Epithelial cell of proximal tubule (primary cell): ENCODE measurements at regions not wholly inside any gene's neighbourhood (a gene's known extent, or its start where the extent isn't known, plus 50 kb on each side); places are given as distances from the start of the nearest gene placed in this dataset.

Experiments
- DNase-seq: peaks from one replicate; pipeline ENCODE4 v3.0.0-alpha.2; 2011; ENCODE audit warnings: low read depth
- H3K4me3 ChIP-seq: 2 replicates; pipeline ENCODE4 v1.5.1; 2011; ENCODE audit warnings: low read depth, mild to moderate bottlenecking, low read length
- CTCF ChIP-seq: conservative IDR thresholded peaks from 2 replicates; pipeline ENCODE4 v1.5.1; 2012; ENCODE audit warnings: low read depth, mild to moderate bottlenecking, low read length

GRCh38 chr12:66884091-66884490 is 205.2 kb upstream of the GRIP1 start:
- H3K4me3 ChIP-seq: no peak overlapping the region
- DNase-seq: no peak
- TF ChIP-seq CTCF: no peak

GRCh38 chr12:66885115-66885875 is 206.4 kb upstream of the GRIP1 start:
- TF ChIP-seq CTCF: no peak
- no peak overlapping the region for H3K4me3 ChIP-seq
- DNase-seq: no peak

GRCh38 chr12:66896797-66897196 is 217.9 kb upstream of the GRIP1 start:
- no peak for DNase-seq
- TF ChIP-seq CTCF: no peak
- H3K4me3 ChIP-seq: no peak overlapping the region

- no peak overlapping the region for H3K4me3 ChIP-seq
- TF ChIP-seq CTCF: no peak
- DNase-seq: no peak
These were observed 220.0 kb upstream of the GRIP1 start for GRCh38 chr12:66898700-66899469.

- H3K4me3 ChIP-seq: no peak overlapping the region
- DNase-seq: no peak
- TF ChIP-seq CTCF: no peak
These were observed 220.7 kb upstream of the GRIP1 start for GRCh38 chr12:66899588-66899987.

GRCh38 chr12:66900616-66901015 is 221.7 kb upstream of the GRIP1 start:
- no peak for TF ChIP-seq CTCF
- no peak overlapping the region for H3K4me3 ChIP-seq
- DNase-seq: no peak
